PC-3 (cell line): ENCODE measurements at regions not wholly inside any gene's neighbourhood (a gene's known extent, or its start where the extent isn't known, plus 50 kb on each side); places are given as distances from the start of the nearest gene placed in this dataset.

Source experiments
- ATAC-seq: fragments of 200-7000 bp; cut with Tn5 transposase; 2 replicates; pipeline ENCODE4 v1.9.1; 2020; ENCODE audit warnings: mild to moderate bottlenecking, moderate library complexity
- BruUV-seq: library from RNA; stranded (reverse); fragments of 400-500 nt; replicated peaks from 2 replicates; lab custom pipeline; 2021; lab: Mats Ljungman, UMichigan
- CTCF ChIA-PET: fragments of 300-600 bp; sonication (Branson Sonifier 250); formaldehyde crosslinking; loops from one replicate; lab custom pipeline; 2022; ENCODE audit warnings: antibody characterized with exemption; lab: Charles Lee
- POLR2A ChIA-PET: fragments of 300-600 bp; sonication (Branson Sonifier 250); formaldehyde crosslinking; loops from one replicate; lab custom pipeline; 2022; ENCODE audit warnings: antibody characterized with exemption; ENCODE audit not compliant: unreplicated experiment; lab: Charles Lee
- DNase-seq: peaks from one replicate; pipeline ENCODE4 v3.0.0-alpha.2; 2015
- H2AFZ ChIP-seq: fragments of 300-600 bp; sonication (generic); 2 replicates; pipeline ENCODE4 v1.6.0; 2016; ENCODE audit warnings: antibody characterized with exemption, low read length
- H3F3A ChIP-seq: fragments of 300-600 bp; sonication (generic); one replicate; pipeline ENCODE4 v1.6.0; 2017; ENCODE audit warnings: antibody characterized with exemption, low read length, control low read depth, mild to moderate bottlenecking; ENCODE audit not compliant: unreplicated experiment
- H3K27ac ChIP-seq: fragments of 300-600 bp; sonication (generic); 2 replicates; pipeline ENCODE4 v1.5.1; 2016; ENCODE audit warnings: mild to moderate bottlenecking, low read length
- H3K27me3 ChIP-seq: fragments of 300-600 bp; sonication (generic); 2 replicates; pipeline ENCODE4 v1.6.1; 2016; ENCODE audit warnings: low read length, mixed read lengths
- H3K36me3 ChIP-seq: fragments of 300-600 bp; sonication (generic); 2 replicates; pipeline ENCODE4 v1.6.1; 2016; ENCODE audit warnings: low read depth, mixed run types, low read length, mixed read lengths
- H3K4me1 ChIP-seq: fragments of 300-600 bp; sonication (generic); 2 replicates; pipeline ENCODE4 v1.5.1; 2016; ENCODE audit warnings: low read length; ENCODE audit not compliant: insufficient read depth
- H3K4me2 ChIP-seq: fragments of 300-600 bp; sonication (generic); 2 replicates; pipeline ENCODE4 v1.6.0; 2016; ENCODE audit warnings: low read length
- H3K4me3 ChIP-seq: fragments of 300-600 bp; sonication (generic); 2 replicates; pipeline ENCODE4 v1.5.1; 2016; ENCODE audit warnings: mild to moderate bottlenecking, low read length, mixed read lengths
- H3K79me2 ChIP-seq: fragments of 300-600 bp; sonication (generic); 2 replicates; pipeline ENCODE4 v1.6.1; 2017; ENCODE audit warnings: low read length, mixed read lengths
- H3K9ac ChIP-seq: fragments of 300-600 bp; sonication (generic); 2 replicates; pipeline ENCODE4 v1.6.0; 2016; ENCODE audit warnings: mild to moderate bottlenecking, low read length
- H3K9me2 ChIP-seq: fragments of 300-600 bp; sonication (generic); replicated peaks from 2 replicates; pipeline ENCODE4 v1.6.1; 2016; ENCODE audit warnings: mixed run types, low read length, mixed read lengths
- H3K9me3 ChIP-seq: fragments of 300-600 bp; sonication (generic); 2 replicates; pipeline ENCODE4 v1.6.1; 2016; ENCODE audit warnings: low read length, mixed read lengths
- H4K20me1 ChIP-seq: fragments of 300-600 bp; sonication (generic); 2 replicates; pipeline ENCODE4 v1.6.1; 2016; ENCODE audit warnings: low read length, mixed read lengths
- EZH2 ChIP-seq: fragments of 300-600 bp; sonication (generic); IDR thresholded peaks from one replicate; pipeline ENCODE4 v1.6.1; 2017; ENCODE audit warnings: antibody characterized with exemption, mild to moderate bottlenecking, low read length; ENCODE audit not compliant: unreplicated experiment
- EZH2phosphoT487 ChIP-seq: fragments of 300-600 bp; sonication (generic); IDR thresholded peaks from 2 replicates; pipeline ENCODE4 v1.6.1; 2018; ENCODE audit warnings: mild to moderate bottlenecking, antibody characterized with exemption, low read length, borderline replicate concordance
- intact Hi-C: fragments of 100-400 bp; cut with micrococcal nuclease; formaldehyde crosslinking; loops from 2 replicates; pipeline ENCODE4 v1.9.0; 2023
- TF ChIP-seq, protein P1 (sequence below): fragments of 300-600 bp; sonication (generic); conservative IDR thresholded peaks from 2 replicates; pipeline ENCODE4 v1.5.1; 2017; ENCODE audit warnings: antibody characterized with exemption, low read depth, mild to moderate bottlenecking, low read length

DNA sequence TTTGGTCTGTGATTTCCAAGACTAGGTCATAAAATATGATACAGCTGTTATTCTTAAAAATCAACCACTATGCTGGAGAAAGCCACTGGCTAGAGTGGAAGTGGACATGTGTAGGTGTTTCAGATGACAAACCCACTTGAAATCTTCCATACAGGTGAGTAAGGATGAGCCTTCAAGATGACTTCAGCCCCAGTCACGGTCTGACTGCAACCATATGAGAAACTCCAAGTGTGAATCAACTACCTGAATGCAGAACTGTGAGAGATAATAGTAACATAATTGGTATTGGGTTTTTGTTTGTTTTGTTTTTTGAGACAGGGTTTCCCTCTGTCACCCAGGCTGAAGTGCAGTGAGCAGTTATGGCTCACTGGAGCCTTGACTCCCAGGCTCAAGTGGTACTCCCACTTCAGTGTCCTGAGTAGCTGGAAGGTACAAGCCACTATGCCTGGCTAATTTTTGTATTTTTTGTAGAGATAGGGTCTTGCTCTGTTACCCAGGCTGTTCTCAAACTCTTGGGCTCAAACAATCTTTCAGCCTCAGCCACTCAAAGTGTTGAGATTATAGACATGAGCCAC, 273.3 kb upstream of the LRIG3 start:
- no peak overlapping the region for H3K9ac ChIP-seq
- peaks cover 7% of the 10 kb centered on the region; the same call in 1 of the 2 replicates for H3K4me1 ChIP-seq
- no peak for TF ChIP-seq EZH2phosphoT487
- no peaks in the 10 kb centered on the region for H3K9me3 ChIP-seq
- H4K20me1 ChIP-seq, result no peaks in the 10 kb centered on the region
- no peak overlapping the region for H3K4me2 ChIP-seq
- DNase-seq (peak; percentile 65), ATAC-seq (no peak; the same call in 1 of the 2 replicates)
- intact Hi-C loops, result no loop called here
- ChIA-PET POLR2A (no interaction called here), CTCF (no interaction called here)
- no peaks in the 10 kb centered on the region for H3K27me3 ChIP-seq
- H3K36me3 ChIP-seq, result no peaks in the 10 kb centered on the region
- no TSS peak for BruUV-seq
- no peak overlapping the region for H3K4me3 ChIP-seq
- no peaks in the 10 kb centered on the region for H3K9me2 ChIP-seq
- H3K79me2 ChIP-seq, result no peaks in the 10 kb centered on the region
- H2AFZ ChIP-seq, result no peak overlapping the region
- H3K27ac ChIP-seq, result no peak overlapping the region
- H3F3A ChIP-seq, result no peaks in the 10 kb centered on the region

DNA sequence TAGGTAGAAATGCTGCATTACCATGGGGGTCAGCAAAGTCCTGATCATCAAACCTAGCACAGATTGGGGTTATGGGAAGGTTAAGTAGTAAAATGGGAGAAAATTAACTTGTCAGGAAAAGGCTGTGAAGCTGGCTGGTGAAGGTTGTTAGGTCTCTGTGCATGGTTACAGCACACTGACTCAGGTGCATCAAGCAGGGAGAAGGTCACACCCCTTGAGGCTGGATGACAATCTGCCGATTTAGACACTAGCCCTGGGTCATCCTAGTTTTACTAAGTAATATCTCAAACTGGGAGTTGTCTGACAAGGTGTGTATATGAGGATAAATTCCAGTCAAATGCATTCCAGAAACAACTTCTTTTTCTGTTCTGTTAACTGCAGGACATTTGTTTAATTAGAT, 271.1 kb upstream of the LRIG3 start:
- Histone ChIP-seq H3K27ac (no peak overlapping the region), H3K36me3 (no peaks in the 10 kb centered on the region), H4K20me1 (no peaks in the 10 kb centered on the region), H3F3A (no peaks in the 10 kb centered on the region), H3K9me3 (no peaks in the 10 kb centered on the region), H3K79me2 (no peaks in the 10 kb centered on the region), H3K4me1 (peaks cover 7% of the 10 kb centered on the region; the same call in 1 of the 2 replicates), H3K27me3 (no peaks in the 10 kb centered on the region), H2AFZ (no peak overlapping the region), H3K4me2 (no peak overlapping the region), H3K9ac (no peak overlapping the region), H3K9me2 (no peaks in the 10 kb centered on the region), H3K4me3 (no peak overlapping the region)
- POLR2A ChIA-PET, result no interaction called here
- intact Hi-C loops, result no loop called here
- BruUV-seq, result no TSS peak
- TF ChIP-seq EZH2phosphoT487 (no peak), EZH2 (no peak)
- TF ChIP-seq, protein P1, sequence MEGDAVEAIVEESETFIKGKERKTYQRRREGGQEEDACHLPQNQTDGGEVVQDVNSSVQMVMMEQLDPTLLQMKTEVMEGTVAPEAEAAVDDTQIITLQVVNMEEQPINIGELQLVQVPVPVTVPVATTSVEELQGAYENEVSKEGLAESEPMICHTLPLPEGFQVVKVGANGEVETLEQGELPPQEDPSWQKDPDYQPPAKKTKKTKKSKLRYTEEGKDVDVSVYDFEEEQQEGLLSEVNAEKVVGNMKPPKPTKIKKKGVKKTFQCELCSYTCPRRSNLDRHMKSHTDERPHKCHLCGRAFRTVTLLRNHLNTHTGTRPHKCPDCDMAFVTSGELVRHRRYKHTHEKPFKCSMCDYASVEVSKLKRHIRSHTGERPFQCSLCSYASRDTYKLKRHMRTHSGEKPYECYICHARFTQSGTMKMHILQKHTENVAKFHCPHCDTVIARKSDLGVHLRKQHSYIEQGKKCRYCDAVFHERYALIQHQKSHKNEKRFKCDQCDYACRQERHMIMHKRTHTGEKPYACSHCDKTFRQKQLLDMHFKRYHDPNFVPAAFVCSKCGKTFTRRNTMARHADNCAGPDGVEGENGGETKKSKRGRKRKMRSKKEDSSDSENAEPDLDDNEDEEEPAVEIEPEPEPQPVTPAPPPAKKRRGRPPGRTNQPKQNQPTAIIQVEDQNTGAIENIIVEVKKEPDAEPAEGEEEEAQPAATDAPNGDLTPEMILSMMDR, result no peak
- ATAC-seq (peak; percentile 55), DNase-seq (peak; percentile 49)
- CTCF ChIA-PET, result no interaction called here

- no peaks in the 10 kb centered on the region for H4K20me1 ChIP-seq
- H3K79me2 ChIP-seq, result no peaks in the 10 kb centered on the region
- H3K4me3 ChIP-seq, result no peak overlapping the region
- H2AFZ ChIP-seq, result no peak overlapping the region
- no peak overlapping the region for H3K27ac ChIP-seq
- no peak for ATAC-seq
- DNase-seq, result no peak
- H3K4me2 ChIP-seq, result no peak overlapping the region
- no peaks in the 10 kb centered on the region for H3K36me3 ChIP-seq
- intact Hi-C loops, result no loop called here
- POLR2A ChIA-PET, result no interaction called here
- TF ChIP-seq EZH2phosphoT487 (no peak), EZH2 (no peak)
- TF ChIP-seq, protein P1, result no peak
- no peaks in the 10 kb centered on the region for H3F3A ChIP-seq
- no peaks in the 10 kb centered on the region for H3K9me2 ChIP-seq
- no peaks in the 10 kb centered on the region for H3K27me3 ChIP-seq
- H3K9me3 ChIP-seq, result no peaks in the 10 kb centered on the region
- no peak overlapping the region for H3K9ac ChIP-seq
- CTCF ChIA-PET, result no interaction called here
- H3K4me1 ChIP-seq, result peaks cover 16% of the 10 kb centered on the region
- no TSS peak for BruUV-seq
These were observed 266.1 kb upstream of the LRIG3 start for GRCh38 chr12:59186451-59186850.
